Raji (cell line): ENCODE measurements at regions not wholly inside any gene's neighbourhood (a gene's known extent, or its start where the extent isn't known, plus 50 kb on each side); places are given as distances from the start of the nearest gene placed in this dataset.

Experiments
- POLR2A ChIP-seq: IDR thresholded peaks from 2 replicates; pipeline ENCODE4 v1.6.1; 2011; ENCODE audit warnings: low read depth, low read length, control low read depth; ENCODE audit not compliant: insufficient read depth

DNA sequence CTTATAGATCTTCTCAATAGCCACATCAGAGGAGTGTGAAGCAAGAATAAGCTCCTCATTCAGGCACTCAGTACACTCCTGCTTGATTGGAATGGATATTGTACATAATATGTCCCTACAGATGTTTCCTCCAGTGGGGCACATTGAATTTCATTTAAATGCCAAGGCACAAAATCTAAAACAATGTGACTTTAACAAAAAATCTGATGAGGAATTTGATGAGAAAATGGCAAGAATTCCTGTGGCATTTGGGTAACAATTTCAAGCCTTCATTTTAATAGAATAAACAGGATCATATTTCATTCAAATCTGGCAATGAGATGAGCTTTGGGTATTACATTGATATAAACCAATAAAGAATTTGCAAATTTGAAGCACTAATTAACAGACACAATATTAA, 307.7 kb upstream of the PKN2 start:
- TF ChIP-seq POLR2A: no peak

- no peak for TF ChIP-seq POLR2A
These were observed 305.5 kb upstream of the PKN2 start for GRCh38 chr1:88378560-88378959.

DNA sequence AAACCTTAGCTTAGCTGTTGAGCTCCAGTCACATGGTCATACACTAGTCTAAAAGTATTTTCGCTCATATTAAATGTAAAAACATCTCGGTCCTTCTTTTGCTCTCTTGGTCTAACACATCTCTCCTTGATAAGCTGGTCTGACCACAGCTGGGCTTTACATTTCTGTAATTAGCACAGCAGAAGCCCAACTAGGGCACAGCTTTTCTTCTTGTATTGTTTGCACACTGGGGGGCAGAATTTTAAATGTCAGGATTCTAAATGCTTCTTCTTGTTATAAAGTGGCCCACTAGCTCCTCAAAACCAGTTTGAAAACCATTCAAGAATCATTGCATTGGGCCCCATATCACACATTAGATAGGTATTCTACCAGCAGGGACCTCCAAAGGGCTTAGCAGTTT, 289.1 kb upstream of the PKN2 start:
- TF ChIP-seq POLR2A: no peak

GRCh38 chr1:88398338-88398737, 285.7 kb upstream of the PKN2 start:
- TF ChIP-seq POLR2A: no peak

DNA sequence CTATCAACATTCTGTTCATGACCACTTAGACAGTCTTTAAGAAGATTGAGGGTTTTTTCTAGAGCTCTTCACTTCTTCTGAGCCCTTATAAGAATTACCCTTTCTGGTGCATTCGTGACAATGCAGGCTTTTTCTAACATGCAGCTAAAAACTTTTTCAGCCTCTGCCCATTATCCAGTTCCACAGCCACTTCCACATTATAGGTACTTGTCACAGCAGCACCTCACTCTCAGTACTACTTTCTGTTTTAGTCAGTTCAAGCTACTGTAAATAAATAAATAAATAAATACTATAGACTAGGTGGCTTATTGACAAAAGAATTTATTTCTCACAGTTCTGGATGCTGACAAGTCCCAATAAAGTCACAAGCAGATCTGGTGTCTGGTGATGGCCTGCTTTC, 284.4 kb upstream of the PKN2 start:
- TF ChIP-seq POLR2A: no peak

- TF ChIP-seq POLR2A: no peak
These were observed 282.8 kb upstream of the PKN2 start for GRCh38 chr1:88401313-88401712.

GRCh38 chr1:88404582-88404981, 279.5 kb upstream of the PKN2 start:
- no peak for TF ChIP-seq POLR2A

DNA sequence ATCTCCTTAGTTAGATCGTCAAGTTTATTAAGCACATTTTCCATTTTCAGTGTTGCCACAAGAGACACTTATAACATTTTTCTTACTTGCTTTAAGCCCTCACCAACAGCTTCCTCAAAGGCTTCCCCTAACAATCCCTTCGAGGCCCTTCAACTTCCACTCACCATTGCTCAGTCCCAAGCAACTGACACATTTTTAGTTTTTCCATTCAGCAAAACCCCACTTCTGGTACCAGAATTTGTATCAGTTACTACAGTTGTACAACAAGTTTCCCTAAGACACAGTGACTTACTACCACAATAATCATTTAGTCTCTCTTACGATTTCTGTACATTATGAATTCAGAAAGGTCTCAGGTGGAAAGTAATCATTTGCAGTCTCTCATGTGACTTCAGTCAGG, 276.8 kb upstream of the PKN2 start:
- TF ChIP-seq POLR2A: no peak

- no peak for TF ChIP-seq POLR2A
These were observed 262.1 kb upstream of the PKN2 start for GRCh38 chr1:88421997-88422396.

GRCh38 chr1:88433556-88433955, 250.5 kb upstream of the PKN2 start:
- TF ChIP-seq POLR2A: no peak

GRCh38 chr1:88434836-88435235, 249.2 kb upstream of the PKN2 start:
- TF ChIP-seq POLR2A: no peak

DNA sequence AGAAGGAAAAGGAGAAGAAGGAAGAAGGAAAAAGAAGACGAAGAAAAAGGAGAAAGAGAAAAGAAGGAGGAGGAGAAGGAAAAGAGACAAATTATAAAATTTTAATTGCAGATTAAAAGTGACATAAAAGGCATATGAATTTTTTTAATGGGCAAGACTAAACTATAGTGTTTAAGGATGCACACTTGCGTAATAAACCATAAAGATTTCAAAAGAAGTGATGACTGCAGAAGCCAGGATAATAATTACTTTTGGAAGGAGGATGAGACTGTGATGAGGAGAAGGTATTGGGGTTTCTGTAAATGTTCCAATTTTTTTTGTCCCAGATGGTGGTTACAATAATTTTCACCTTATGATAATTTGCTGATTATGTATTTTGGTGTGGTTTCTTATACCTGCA, 243.1 kb upstream of the PKN2 start:
- no peak for TF ChIP-seq POLR2A

- TF ChIP-seq POLR2A: no peak
These were observed 232.2 kb upstream of the PKN2 start for GRCh38 chr1:88451856-88452255.

- TF ChIP-seq POLR2A: no peak
These were observed 230.8 kb upstream of the PKN2 start for GRCh38 chr1:88453295-88453694.

DNA sequence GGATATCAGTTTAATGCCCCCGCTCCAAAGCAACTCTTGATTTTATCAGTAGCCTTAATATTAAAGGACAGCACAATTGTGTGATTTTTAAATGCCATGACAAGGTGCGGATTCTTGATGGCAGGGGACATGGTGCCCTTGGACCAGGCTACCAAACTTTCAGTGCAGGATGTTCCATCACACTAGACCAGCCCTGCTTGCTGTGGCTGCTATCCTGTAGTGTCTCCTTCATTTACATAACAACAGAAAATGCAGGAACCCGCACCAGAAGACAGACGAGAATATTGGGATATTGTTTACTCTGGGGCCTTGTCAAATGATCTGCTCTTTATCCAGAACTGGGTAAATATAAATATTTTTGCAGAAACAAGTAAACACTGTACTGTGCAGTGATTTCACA, 229.3 kb upstream of the PKN2 start:
- TF ChIP-seq POLR2A: no peak

GRCh38 chr1:88455621-88456256, 228.3 kb upstream of the PKN2 start:
- no peak for TF ChIP-seq POLR2A

- no peak for TF ChIP-seq POLR2A
These were observed 226.9 kb upstream of the PKN2 start for GRCh38 chr1:88457197-88457596.

GRCh38 chr1:88461007-88461406, 223.1 kb upstream of the PKN2 start:
- TF ChIP-seq POLR2A: no peak

DNA sequence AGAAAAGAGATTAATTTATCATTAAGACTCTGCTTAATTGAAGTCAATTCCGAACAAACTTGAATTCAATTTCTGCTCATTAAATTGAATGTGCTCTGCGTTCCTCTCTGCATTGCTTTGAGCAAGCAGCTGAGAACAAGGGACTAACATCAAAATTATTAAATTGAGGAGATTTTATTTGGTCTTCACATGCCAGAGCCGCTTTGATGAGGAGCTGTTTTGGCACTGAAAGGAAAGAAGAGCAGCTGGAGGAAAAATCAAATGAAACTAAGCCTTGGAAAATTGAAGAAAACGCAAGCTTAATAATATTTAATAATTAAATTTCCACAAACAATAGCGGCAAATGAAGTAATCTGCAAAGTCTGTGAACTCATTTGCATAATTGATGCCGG, 222.0 kb upstream of the PKN2 start:
- TF ChIP-seq POLR2A: no peak
